CD14-positive monocyte (primary cell): ENCODE measurements at regions not wholly inside any gene's neighbourhood (a gene's known extent, or its start where the extent isn't known, plus 50 kb on each side); places are given as distances from the start of the nearest gene placed in this dataset.

Source experiments
- DNase-seq, 3 donors: peaks; one replicate each; pipeline ENCODE4 v3.0.0-alpha.2; 2011 to 2022
- H2AFZ ChIP-seq: 2 replicates; pipeline ENCODE4 v1.6.0; 2012; ENCODE audit warnings: mild to moderate bottlenecking, low read depth, low read length, inconsistent platforms; ENCODE audit not compliant: insufficient read depth, poor library complexity, severe bottlenecking
- H3K27ac ChIP-seq, 2 donors: 1 replicate in 1 of 2; 2 replicates in 1 of 2; pipeline ENCODE4 v1.5.1; 2012 to 2013; ENCODE audit warnings: low read length in 2 of 2, control low read depth in 1 of 2, inconsistent platforms in 1 of 2, low read depth in 1 of 2, mild to moderate bottlenecking in 1 of 2
- H3K27me3 ChIP-seq, 2 donors: one replicate each; pipeline versions ENCODE4 v1.6.0 to v1.6.1; 2011 to 2013; ENCODE audit warnings: low read length in 2 of 2; ENCODE audit not compliant: control insufficient read depth in 2 of 2, insufficient read depth in 2 of 2
- H3K36me3 ChIP-seq, 2 donors: replicated peaks in 1 of 2; 1 replicate in 1 of 2; 2 replicates in 1 of 2; pipeline versions ENCODE4 v1.5.1 to v1.6.1; 2012 to 2013; ENCODE audit warnings: low read length in 2 of 2, control low read depth in 1 of 2, inconsistent platforms in 1 of 2, mild to moderate bottlenecking in 1 of 2; ENCODE audit not compliant: insufficient read depth in 2 of 2, control insufficient read depth in 1 of 2
- H3K4me1 ChIP-seq, 2 donors: 1 replicate in 1 of 2; 2 replicates in 1 of 2; pipeline versions ENCODE4 v1.5.1 to v1.6.1; 2012 to 2013; ENCODE audit warnings: low read length in 2 of 2, control low read depth in 1 of 2, inconsistent platforms in 1 of 2, mild to moderate bottlenecking in 1 of 2, moderate library complexity in 1 of 2; ENCODE audit not compliant: insufficient read depth in 2 of 2, control insufficient read depth in 1 of 2
- H3K4me2 ChIP-seq: replicated peaks from 2 replicates; pipeline ENCODE3; 2012; ENCODE audit warnings: low read length, moderate library complexity, mild to moderate bottlenecking; ENCODE audit not compliant: poor library complexity, severe bottlenecking; ENCODE audit errors: extremely low read depth
- H3K4me3 ChIP-seq, 3 experiments: fragments of 200-600 bp in 1 of 3; sonication (generic) in 1 of 3; replicated peaks in 1 of 3; 1 replicate in 2 of 3; 2 replicates in 1 of 3; pipeline ENCODE4 v1.5.1; 2011 to 2013; ENCODE audit warnings: low read length in 3 of 3, mild to moderate bottlenecking in 3 of 3, control low read depth in 2 of 3, low read depth in 2 of 3, inconsistent platforms in 1 of 3, moderate library complexity in 1 of 3
- H3K79me2 ChIP-seq: 2 replicates; pipeline ENCODE4 v1.6.0; 2012; ENCODE audit warnings: mild to moderate bottlenecking, control low read depth, inconsistent platforms, low read length, moderate library complexity; ENCODE audit not compliant: insufficient read depth
- H3K9ac ChIP-seq: 2 replicates; pipeline ENCODE4 v1.6.0; 2017; ENCODE audit warnings: low read length, mild to moderate bottlenecking; ENCODE audit not compliant: insufficient read depth, poor library complexity, severe bottlenecking
- H3K9me3 ChIP-seq, 2 donors: replicated peaks in 1 of 2; 1 replicate in 1 of 2; 2 replicates in 1 of 2; pipeline versions ENCODE4 v1.5.1 to v1.6.1; 2012 to 2013; ENCODE audit warnings: low read length in 2 of 2, control low read depth in 1 of 2; ENCODE audit not compliant: control insufficient read depth in 1 of 2, insufficient read depth in 1 of 2
- H4K20me1 ChIP-seq: 2 replicates; pipeline ENCODE4 v1.6.0; 2012; ENCODE audit warnings: mild to moderate bottlenecking, low read length, control low read depth, moderate library complexity; ENCODE audit not compliant: insufficient read depth
- H3K27ac Mint-ChIP-seq, 7 donors: one replicate each; pipeline ENCODE4 v1.8.0; 2020; ENCODE audit warnings: mild to moderate bottlenecking in 7 of 7, mixed read lengths in 7 of 7, moderate library complexity in 6 of 7, inconsistent platforms in 2 of 7
- H3K27me3 Mint-ChIP-seq, 3 donors: one replicate each; pipeline ENCODE4 v1.8.0; 2021 to 2022; ENCODE audit warnings: low read depth in 3 of 3, mild to moderate bottlenecking in 3 of 3, mixed read lengths in 3 of 3, moderate library complexity in 3 of 3, inconsistent platforms in 1 of 3
- H3K36me3 Mint-ChIP-seq, 2 donors: one replicate each; pipeline ENCODE4 v1.8.0; 2020; ENCODE audit warnings: mixed read lengths in 2 of 2, inconsistent platforms in 1 of 2, mild to moderate bottlenecking in 1 of 2
- H3K4me1 Mint-ChIP-seq: one replicate; pipeline ENCODE4 v1.8.0; 2020; ENCODE audit warnings: mild to moderate bottlenecking, mixed read lengths
- H3K4me3 Mint-ChIP-seq, 2 donors: one replicate each; pipeline ENCODE4 v1.8.0; 2020; ENCODE audit warnings: mild to moderate bottlenecking in 2 of 2, mixed read lengths in 2 of 2, moderate library complexity in 1 of 2
- H3K9me3 Mint-ChIP-seq, 7 donors: one replicate each; pipeline ENCODE4 v1.8.0; 2020 to 2022; ENCODE audit warnings: mixed read lengths in 7 of 7, mild to moderate bottlenecking in 6 of 7, moderate library complexity in 6 of 7, inconsistent platforms in 2 of 7
- WGBS: methylation state at CpG from one replicate; pipeline ENCODE4 v1.1.5; 2013; ENCODE audit warnings: missing lambda C conversion rate; ENCODE audit not compliant: insufficient coverage; 5-methylcytosine and 5-hydroxymethylcytosine counted together
- intact Hi-C, 2 donors: fragments of 100-400 bp; cut with micrococcal nuclease; formaldehyde crosslinking; loops; one replicate each; pipeline versions ENCODE4 v1.15.0 to v1.15.1; 2023
- TF ChIP-seq, protein P1 (sequence below): fragments of 200-600 bp; IDR thresholded peaks from one replicate; pipeline ENCODE4 v1.8.0; 2022; ENCODE audit warnings: antibody characterized with exemption, mild to moderate bottlenecking

- peaks cover 5 to 8% of the 10 kb centered on the region in 2 donors for H3K9me3 ChIP-seq
- no peaks in the 10 kb centered on the region for H3K36me3 ChIP-seq
- DNase-seq = no peak
- Mint-ChIP-seq H3K27ac (no peak overlapping the region), H3K4me1 (no peaks in the 10 kb centered on the region), H3K9me3 (peaks cover 3 to 14% (median 5%) of the 10 kb centered on the region in 7 donors), H3K4me3 (no peak overlapping the region), H3K27me3 (no peaks in the 10 kb centered on the region), H3K36me3 (no peaks in the 10 kb centered on the region)
- TF ChIP-seq, protein P1, sequence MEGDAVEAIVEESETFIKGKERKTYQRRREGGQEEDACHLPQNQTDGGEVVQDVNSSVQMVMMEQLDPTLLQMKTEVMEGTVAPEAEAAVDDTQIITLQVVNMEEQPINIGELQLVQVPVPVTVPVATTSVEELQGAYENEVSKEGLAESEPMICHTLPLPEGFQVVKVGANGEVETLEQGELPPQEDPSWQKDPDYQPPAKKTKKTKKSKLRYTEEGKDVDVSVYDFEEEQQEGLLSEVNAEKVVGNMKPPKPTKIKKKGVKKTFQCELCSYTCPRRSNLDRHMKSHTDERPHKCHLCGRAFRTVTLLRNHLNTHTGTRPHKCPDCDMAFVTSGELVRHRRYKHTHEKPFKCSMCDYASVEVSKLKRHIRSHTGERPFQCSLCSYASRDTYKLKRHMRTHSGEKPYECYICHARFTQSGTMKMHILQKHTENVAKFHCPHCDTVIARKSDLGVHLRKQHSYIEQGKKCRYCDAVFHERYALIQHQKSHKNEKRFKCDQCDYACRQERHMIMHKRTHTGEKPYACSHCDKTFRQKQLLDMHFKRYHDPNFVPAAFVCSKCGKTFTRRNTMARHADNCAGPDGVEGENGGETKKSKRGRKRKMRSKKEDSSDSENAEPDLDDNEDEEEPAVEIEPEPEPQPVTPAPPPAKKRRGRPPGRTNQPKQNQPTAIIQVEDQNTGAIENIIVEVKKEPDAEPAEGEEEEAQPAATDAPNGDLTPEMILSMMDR = no peak
- H3K27ac ChIP-seq = no peak overlapping the region
- H2AFZ ChIP-seq = no peak overlapping the region
- no CpG with 5 or more reads among the region's 2 CpGs for WGBS
- no peaks in the 10 kb centered on the region for H4K20me1 ChIP-seq
- no peak overlapping the region for H3K4me2 ChIP-seq
- no peaks in the 10 kb centered on the region for H3K79me2 ChIP-seq
- no peaks in the 10 kb centered on the region for H3K4me1 ChIP-seq
- no peaks in the 10 kb centered on the region for H3K27me3 ChIP-seq
- H3K9ac ChIP-seq = no peak overlapping the region
- intact Hi-C loops = no loop called here
- no peak overlapping the region for H3K4me3 ChIP-seq
Measured at GRCh38 chr1:83023212-83023611, 975.7 kb downstream of the TTLL7 start.

DNA sequence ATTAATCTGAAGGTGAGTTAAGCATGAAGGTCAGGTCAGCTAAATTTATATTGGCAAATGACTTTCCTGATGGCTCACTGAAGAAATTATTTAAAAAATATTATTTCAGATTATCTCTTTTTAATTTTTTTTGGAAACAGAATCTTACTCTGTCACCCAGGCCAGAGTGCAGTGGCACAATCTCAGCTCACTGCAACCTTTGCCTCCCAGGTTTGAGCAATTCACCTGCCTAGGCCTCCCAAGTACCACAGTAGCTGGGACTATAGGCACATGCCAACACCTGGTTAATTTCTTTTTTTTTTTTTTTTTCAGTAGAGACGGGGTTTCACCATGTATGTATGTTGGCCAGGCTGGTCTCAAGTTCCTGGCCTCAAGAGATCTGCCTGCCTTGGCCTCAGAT is 976.7 kb downstream of the TTLL7 start:
- TF ChIP-seq, protein P1 = no peak
- Histone ChIP-seq H3K4me2 (no peak overlapping the region), H4K20me1 (no peaks in the 10 kb centered on the region), H2AFZ (no peak overlapping the region), H3K27ac (no peak overlapping the region), H3K27me3 (no peaks in the 10 kb centered on the region), H3K79me2 (no peaks in the 10 kb centered on the region), H3K9me3 (peaks cover 5 to 8% of the 10 kb centered on the region in 2 donors), H3K4me1 (no peaks in the 10 kb centered on the region), H3K36me3 (no peaks in the 10 kb centered on the region), H3K9ac (no peak overlapping the region), H3K4me3 (no peak overlapping the region)
- intact Hi-C loops = no loop called here
- Mint-ChIP-seq H3K27me3 (no peaks in the 10 kb centered on the region), H3K4me1 (no peaks in the 10 kb centered on the region), H3K9me3 (peaks cover 3 to 12% (median 5%) of the 10 kb centered on the region in 7 donors), H3K4me3 (no peak overlapping the region), H3K27ac (no peak overlapping the region), H3K36me3 (no peaks in the 10 kb centered on the region)
- WGBS = no CpG with 5 or more reads among the region's 1 CpG
- no peak for DNase-seq
